HepG2 (cell line): ENCODE measurements at regions not wholly inside any gene's neighbourhood (a gene's known extent, or its start where the extent isn't known, plus 50 kb on each side); places are given as distances from the start of the nearest gene placed in this dataset.
A peak's percentile ranks its signal among the peaks of the same experiment; 100 is the strongest.

Source experiments
- ATAC-seq: fragments of 200-7000 bp; cut with Tn5 transposase; 3 replicates; pipeline ENCODE4 v1.9.1; 2020; ENCODE audit warnings: mild to moderate bottlenecking, moderate library complexity
- BruUV-seq: library from RNA; stranded (reverse); fragments of 400-500 nt; replicated peaks from 2 replicates; lab custom pipeline; 2021; lab: Mats Ljungman, UMichigan
- CTCF ChIA-PET: fragments of 300-600 bp; formaldehyde crosslinking; extraction: SDS; loops from one replicate; lab custom pipeline; 2021; ENCODE audit warnings: low total read pairs, inconsistent platforms, low intra/inter-chr PET ratio; lab: Yijun Ruan, JAX
- POLR2A ChIA-PET: fragments of 350-600 bp; sonication (Branson Sonifier 250); formaldehyde crosslinking; loops from one replicate; lab custom pipeline; 2020; ENCODE audit warnings: antibody characterized with exemption, inconsistent platforms; lab: Yijun Ruan, JAX
- DNase-seq: peaks from one replicate; pipeline ENCODE4 v3.0.0-alpha.2; 2015; ENCODE audit warnings: low spot score
- FAIRE-seq: peaks from 3 replicates; lab custom pipeline; 2011; peaks lifted over from hg19 to GRCh38; lab: Jason Lieb, UNC
- H2AFZ ChIP-seq: one replicate; pipeline ENCODE4 v1.6.1; 2011; ENCODE audit warnings: low read length, inconsistent platforms
- H3K27ac ChIP-seq: fragments of 300-600 bp; 3 replicates; pipeline ENCODE4 v1.8.0; 2011; ENCODE audit warnings: mixed run types, mild to moderate bottlenecking, mixed read lengths, low read length, inconsistent platforms; ENCODE audit not compliant: insufficient read depth; ENCODE audit errors: extremely low read length
- H3K27me3 ChIP-seq, 2 experiments: fragments of 200-600 bp in 1 of 2; 2 replicates in 1 of 2; 3 replicates in 1 of 2; pipeline versions ENCODE4 v1.6.0 to v1.8.0; 2011; ENCODE audit warnings: low read length in 2 of 2, mild to moderate bottlenecking in 2 of 2, moderate library complexity in 2 of 2, inconsistent platforms in 1 of 2; ENCODE audit not compliant: insufficient read depth in 2 of 2, control insufficient read depth in 1 of 2
- H3K36me3 ChIP-seq, 2 experiments: fragments of 200-600 bp in 1 of 2; replicated peaks in 1 of 2; 2 replicates in 1 of 2; 3 replicates in 1 of 2; pipeline versions ENCODE4 v1.5.1 to v1.8.0; 2011; ENCODE audit warnings: low read length in 2 of 2, inconsistent platforms in 1 of 2; ENCODE audit not compliant: insufficient read depth in 2 of 2, control insufficient read depth in 1 of 2
- H3K4me1 ChIP-seq: 2 replicates; pipeline ENCODE4 v1.5.1; 2012; ENCODE audit warnings: low read length, inconsistent platforms; ENCODE audit not compliant: insufficient read depth
- H3K4me2 ChIP-seq: 2 replicates; pipeline ENCODE4 v1.6.0; 2011; ENCODE audit warnings: low read depth, low read length, inconsistent platforms
- H3K4me3 ChIP-seq, 3 experiments: fragments of 200-600 bp in 1 of 3; sonication (generic), shearing (Covaris generic) in 1 of 3; replicated peaks in 1 of 3; 2 replicates each; pipeline ENCODE4 v1.5.1; 2011 to 2016; ENCODE audit warnings: low read length in 3 of 3, inconsistent platforms in 2 of 3, low read depth in 2 of 3, mild to moderate bottlenecking in 2 of 3, control low read depth in 1 of 3, mixed read lengths in 1 of 3; ENCODE audit not compliant: insufficient read depth in 1 of 3
- H3K79me2 ChIP-seq: one replicate; pipeline ENCODE4 v1.6.1; 2011; ENCODE audit warnings: low read length, inconsistent platforms; ENCODE audit not compliant: insufficient read depth
- H3K9ac ChIP-seq: 2 replicates; pipeline ENCODE4 v1.6.0; 2011; ENCODE audit warnings: mild to moderate bottlenecking, low read depth, low read length, inconsistent platforms; ENCODE audit not compliant: insufficient read depth
- H3K9me3 ChIP-seq: 2 replicates; pipeline ENCODE4 v1.5.1; 2012; ENCODE audit warnings: mild to moderate bottlenecking, low read length
- H4K20me1 ChIP-seq: 2 replicates; pipeline ENCODE4 v1.6.0; 2011; ENCODE audit warnings: inconsistent platforms, mild to moderate bottlenecking, low read length, moderate library complexity; ENCODE audit not compliant: insufficient read depth
- MED13 ChIP-seq: sonication (generic); formaldehyde crosslinking; IDR thresholded peaks from 2 replicates; pipeline ENCODE4 v1.5.0; 2020; ENCODE audit warnings: missing genetic modification reagents
- NPAS2 ChIP-seq: sonication (generic); formaldehyde crosslinking; IDR thresholded peaks from 2 replicates; pipeline ENCODE4 v1.8.0; 2022; ENCODE audit warnings: mild to moderate bottlenecking, missing genetic modification reagents, borderline replicate concordance
- RFX5 ChIP-seq: IDR thresholded peaks from 2 replicates; pipeline ENCODE4 v1.6.1; 2011; ENCODE audit warnings: low read depth, low read length, improper control_type of control experiment
- U2AF1 ChIP-seq: fragments of 200-400 bp; formaldehyde crosslinking; optimal IDR thresholded peaks from 2 replicates; pipeline ENCODE3; 2017; ENCODE audit warnings: mild to moderate bottlenecking, low read depth, low read length
- ZFY ChIP-seq: sonication (generic); formaldehyde crosslinking; IDR thresholded peaks from 2 replicates; pipeline ENCODE4 v1.4.0; 2020; ENCODE audit warnings: missing genetic modification reagents
- ZMYM2 ChIP-seq: sonication (generic); formaldehyde crosslinking; IDR thresholded peaks from 2 replicates; pipeline ENCODE4 v1.8.0; 2022; ENCODE audit warnings: mild to moderate bottlenecking, missing genetic modification reagents
- ZNF160 ChIP-seq: sonication (generic); formaldehyde crosslinking; IDR thresholded peaks from 2 replicates; pipeline ENCODE4 v1.8.0; 2022; ENCODE audit warnings: mild to moderate bottlenecking, inconsistent platforms, missing genetic modification reagents
- WGBS: methylation state at CpG from one replicate; pipeline ENCODE4 v1.1.6; 2017; ENCODE audit warnings: low lambda C conversion rate; 5-methylcytosine and 5-hydroxymethylcytosine counted together
- in situ Hi-C: cut with HindIII; loops from 2 replicates; pipeline ENCODE4 v1.10.0; 2017; ENCODE audit warnings: low pct_unique_long_range_greater_than_20kb; ENCODE audit not compliant: extremely low pct_ligation_motif_present
- intact Hi-C: fragments of 100-400 bp; cut with micrococcal nuclease; formaldehyde crosslinking; loops from one replicate; pipeline ENCODE4 v1.10.0; 2022; ENCODE audit not compliant: unreplicated experiment
- TF ChIP-seq, protein P1 (sequence below): sonication (generic); formaldehyde crosslinking; IDR thresholded peaks from 2 replicates; pipeline ENCODE4 v1.4.0; 2020; ENCODE audit warnings: missing genetic modification reagents

DNA sequence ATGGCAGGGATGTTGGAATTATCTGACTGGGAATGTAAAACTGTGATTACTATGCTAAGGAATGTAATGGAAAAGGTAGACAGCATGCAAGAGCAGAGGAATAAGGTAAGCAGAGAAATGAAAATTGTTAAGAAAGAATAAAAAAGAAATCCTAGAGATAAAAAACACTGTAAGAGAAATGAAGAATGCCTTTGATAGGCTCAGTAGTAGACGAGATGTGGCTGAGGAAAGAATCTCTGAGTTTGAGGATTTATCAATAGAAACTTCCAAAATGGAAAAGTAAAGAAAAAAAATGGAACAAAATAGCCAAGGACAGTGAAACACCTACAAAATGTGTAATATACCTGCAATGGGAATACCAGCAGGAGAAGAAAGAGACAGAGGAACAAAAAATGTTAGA, 468.5 kb upstream of the PIK3R1 start:
- WGBS, result 98% methylated on average over 1 of the region's 1 CpG
- intact Hi-C loops (no loop called here), in situ Hi-C loops (no loop called here)
- H3K79me2 ChIP-seq, result no peaks in the 10 kb centered on the region
- POLR2A ChIA-PET, result interaction anchor here (1.5 kb wide), 1 partner anchor 26 kb away, joined by 8 read pairs; no protein-coding TSS in a partner anchor
- ATAC-seq, result no peak
- H3K4me2 ChIP-seq, result no peak overlapping the region
- H3K4me1 ChIP-seq, result peaks cover 62% of the 10 kb centered on the region
- no peak for TF ChIP-seq NPAS2
- no peak for TF ChIP-seq RFX5
- TF ChIP-seq, protein P1, sequence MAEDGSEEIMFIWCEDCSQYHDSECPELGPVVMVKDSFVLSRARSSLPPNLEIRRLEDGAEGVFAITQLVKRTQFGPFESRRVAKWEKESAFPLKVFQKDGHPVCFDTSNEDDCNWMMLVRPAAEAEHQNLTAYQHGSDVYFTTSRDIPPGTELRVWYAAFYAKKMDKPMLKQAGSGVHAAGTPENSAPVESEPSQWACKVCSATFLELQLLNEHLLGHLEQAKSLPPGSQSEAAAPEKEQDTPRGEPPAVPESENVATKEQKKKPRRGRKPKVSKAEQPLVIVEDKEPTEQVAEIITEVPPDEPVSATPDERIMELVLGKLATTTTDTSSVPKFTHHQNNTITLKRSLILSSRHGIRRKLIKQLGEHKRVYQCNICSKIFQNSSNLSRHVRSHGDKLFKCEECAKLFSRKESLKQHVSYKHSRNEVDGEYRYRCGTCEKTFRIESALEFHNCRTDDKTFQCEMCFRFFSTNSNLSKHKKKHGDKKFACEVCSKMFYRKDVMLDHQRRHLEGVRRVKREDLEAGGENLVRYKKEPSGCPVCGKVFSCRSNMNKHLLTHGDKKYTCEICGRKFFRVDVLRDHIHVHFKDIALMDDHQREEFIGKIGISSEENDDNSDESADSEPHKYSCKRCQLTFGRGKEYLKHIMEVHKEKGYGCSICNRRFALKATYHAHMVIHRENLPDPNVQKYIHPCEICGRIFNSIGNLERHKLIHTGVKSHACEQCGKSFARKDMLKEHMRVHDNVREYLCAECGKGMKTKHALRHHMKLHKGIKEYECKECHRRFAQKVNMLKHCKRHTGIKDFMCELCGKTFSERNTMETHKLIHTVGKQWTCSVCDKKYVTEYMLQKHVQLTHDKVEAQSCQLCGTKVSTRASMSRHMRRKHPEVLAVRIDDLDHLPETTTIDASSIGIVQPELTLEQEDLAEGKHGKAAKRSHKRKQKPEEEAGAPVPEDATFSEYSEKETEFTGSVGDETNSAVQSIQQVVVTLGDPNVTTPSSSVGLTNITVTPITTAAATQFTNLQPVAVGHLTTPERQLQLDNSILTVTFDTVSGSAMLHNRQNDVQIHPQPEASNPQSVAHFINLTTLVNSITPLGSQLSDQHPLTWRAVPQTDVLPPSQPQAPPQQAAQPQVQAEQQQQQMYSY (CRISPR knock-in tag), result no peak
- no peak for TF ChIP-seq ZMYM2 (CRISPR knock-in tag)
- TF ChIP-seq ZNF160 (CRISPR knock-in tag), result peak; percentile 94
- TF ChIP-seq U2AF1, result no peak
- no peak for TF ChIP-seq MED13 (CRISPR knock-in tag)
- TF ChIP-seq ZFY (CRISPR knock-in tag), result no peak
- no peak overlapping the region for H2AFZ ChIP-seq
- H3K27me3 ChIP-seq, result no peaks in the 10 kb centered on the region
- peaks cover 7% of the 10 kb centered on the region for H3K9me3 ChIP-seq
- no peaks in the 10 kb centered on the region for H3K36me3 ChIP-seq
- no peak for FAIRE-seq
- no peak overlapping the region for H3K27ac ChIP-seq
- H3K9ac ChIP-seq, result no peak overlapping the region
- no peak overlapping the region for H3K4me3 ChIP-seq
- DNase-seq, result no peak
- no TSS peak for BruUV-seq
- no peaks in the 10 kb centered on the region for H4K20me1 ChIP-seq
- CTCF ChIA-PET, result no interaction called here
